PC-3 (cell line): ENCODE measurements at regions not wholly inside any gene's neighbourhood (a gene's known extent, or its start where the extent isn't known, plus 50 kb on each side); places are given as distances from the start of the nearest gene placed in this dataset.

ENCODE experiments used
- ATAC-seq: fragments of 200-7000 bp; cut with Tn5 transposase; 2 replicates; pipeline ENCODE4 v1.9.1; 2020; ENCODE audit warnings: mild to moderate bottlenecking, moderate library complexity
- BruUV-seq: library from RNA; stranded (reverse); fragments of 400-500 nt; replicated peaks from 2 replicates; lab custom pipeline; 2021; lab: Mats Ljungman, UMichigan
- CTCF ChIA-PET: fragments of 300-600 bp; sonication (Branson Sonifier 250); formaldehyde crosslinking; loops from one replicate; lab custom pipeline; 2022; ENCODE audit warnings: antibody characterized with exemption; lab: Charles Lee
- POLR2A ChIA-PET: fragments of 300-600 bp; sonication (Branson Sonifier 250); formaldehyde crosslinking; loops from one replicate; lab custom pipeline; 2022; ENCODE audit warnings: antibody characterized with exemption; ENCODE audit not compliant: unreplicated experiment; lab: Charles Lee
- DNase-seq: peaks from one replicate; pipeline ENCODE4 v3.0.0-alpha.2; 2015
- H2AFZ ChIP-seq: fragments of 300-600 bp; sonication (generic); 2 replicates; pipeline ENCODE4 v1.6.0; 2016; ENCODE audit warnings: antibody characterized with exemption, low read length
- H3F3A ChIP-seq: fragments of 300-600 bp; sonication (generic); one replicate; pipeline ENCODE4 v1.6.0; 2017; ENCODE audit warnings: antibody characterized with exemption, low read length, control low read depth, mild to moderate bottlenecking; ENCODE audit not compliant: unreplicated experiment
- H3K27ac ChIP-seq: fragments of 300-600 bp; sonication (generic); 2 replicates; pipeline ENCODE4 v1.5.1; 2016; ENCODE audit warnings: mild to moderate bottlenecking, low read length
- H3K27me3 ChIP-seq: fragments of 300-600 bp; sonication (generic); 2 replicates; pipeline ENCODE4 v1.6.1; 2016; ENCODE audit warnings: low read length, mixed read lengths
- H3K36me3 ChIP-seq: fragments of 300-600 bp; sonication (generic); 2 replicates; pipeline ENCODE4 v1.6.1; 2016; ENCODE audit warnings: low read depth, mixed run types, low read length, mixed read lengths
- H3K4me1 ChIP-seq: fragments of 300-600 bp; sonication (generic); 2 replicates; pipeline ENCODE4 v1.5.1; 2016; ENCODE audit warnings: low read length; ENCODE audit not compliant: insufficient read depth
- H3K4me2 ChIP-seq: fragments of 300-600 bp; sonication (generic); 2 replicates; pipeline ENCODE4 v1.6.0; 2016; ENCODE audit warnings: low read length
- H3K4me3 ChIP-seq: fragments of 300-600 bp; sonication (generic); 2 replicates; pipeline ENCODE4 v1.5.1; 2016; ENCODE audit warnings: mild to moderate bottlenecking, low read length, mixed read lengths
- H3K79me2 ChIP-seq: fragments of 300-600 bp; sonication (generic); 2 replicates; pipeline ENCODE4 v1.6.1; 2017; ENCODE audit warnings: low read length, mixed read lengths
- H3K9ac ChIP-seq: fragments of 300-600 bp; sonication (generic); 2 replicates; pipeline ENCODE4 v1.6.0; 2016; ENCODE audit warnings: mild to moderate bottlenecking, low read length
- H3K9me2 ChIP-seq: fragments of 300-600 bp; sonication (generic); replicated peaks from 2 replicates; pipeline ENCODE4 v1.6.1; 2016; ENCODE audit warnings: mixed run types, low read length, mixed read lengths
- H3K9me3 ChIP-seq: fragments of 300-600 bp; sonication (generic); 2 replicates; pipeline ENCODE4 v1.6.1; 2016; ENCODE audit warnings: low read length, mixed read lengths
- H4K20me1 ChIP-seq: fragments of 300-600 bp; sonication (generic); 2 replicates; pipeline ENCODE4 v1.6.1; 2016; ENCODE audit warnings: low read length, mixed read lengths
- EZH2 ChIP-seq: fragments of 300-600 bp; sonication (generic); IDR thresholded peaks from one replicate; pipeline ENCODE4 v1.6.1; 2017; ENCODE audit warnings: antibody characterized with exemption, mild to moderate bottlenecking, low read length; ENCODE audit not compliant: unreplicated experiment
- EZH2phosphoT487 ChIP-seq: fragments of 300-600 bp; sonication (generic); IDR thresholded peaks from 2 replicates; pipeline ENCODE4 v1.6.1; 2018; ENCODE audit warnings: mild to moderate bottlenecking, antibody characterized with exemption, low read length, borderline replicate concordance
- intact Hi-C: fragments of 100-400 bp; cut with micrococcal nuclease; formaldehyde crosslinking; loops from 2 replicates; pipeline ENCODE4 v1.9.0; 2023
- TF ChIP-seq, protein P1 (sequence below): fragments of 300-600 bp; sonication (generic); conservative IDR thresholded peaks from 2 replicates; pipeline ENCODE4 v1.5.1; 2017; ENCODE audit warnings: antibody characterized with exemption, low read depth, mild to moderate bottlenecking, low read length

DNA sequence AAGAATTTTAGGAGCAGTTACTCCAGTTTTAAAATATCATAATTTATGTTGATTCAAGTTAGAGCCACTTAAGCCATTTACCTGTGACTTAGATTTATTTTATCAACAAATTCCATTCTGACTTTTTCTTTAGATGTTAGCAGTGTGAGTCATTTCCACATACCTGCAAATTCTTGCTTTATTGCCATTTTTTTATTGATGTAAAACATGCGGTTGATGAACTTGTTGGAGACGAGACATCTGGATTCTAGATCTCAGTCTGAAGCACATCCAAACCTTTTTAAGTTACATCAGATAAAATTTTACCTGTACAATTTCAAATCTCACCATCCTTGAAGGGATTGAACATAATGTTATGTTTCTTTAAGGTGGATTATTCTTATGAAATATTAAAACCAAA is 240.9 kb downstream of the IRX1 start:
- no TSS peak for BruUV-seq
- Histone ChIP-seq H2AFZ (no peak overlapping the region), H3K79me2 (no peaks in the 10 kb centered on the region), H3F3A (no peaks in the 10 kb centered on the region), H3K4me2 (no peak overlapping the region), H3K27ac (no peak overlapping the region), H3K27me3 (no peaks in the 10 kb centered on the region), H4K20me1 (no peaks in the 10 kb centered on the region), H3K9ac (no peak overlapping the region), H3K9me3 (peaks cover 32% of the 10 kb centered on the region), H3K9me2 (no peaks in the 10 kb centered on the region), H3K36me3 (no peaks in the 10 kb centered on the region), H3K4me1 (no peaks in the 10 kb centered on the region), H3K4me3 (no peak overlapping the region)
- intact Hi-C loops = no loop called here
- peak; percentile 15 for DNase-seq
- POLR2A ChIA-PET = no interaction called here
- no peak for ATAC-seq
- no peak for TF ChIP-seq EZH2phosphoT487
- CTCF ChIA-PET = no interaction called here

DNA sequence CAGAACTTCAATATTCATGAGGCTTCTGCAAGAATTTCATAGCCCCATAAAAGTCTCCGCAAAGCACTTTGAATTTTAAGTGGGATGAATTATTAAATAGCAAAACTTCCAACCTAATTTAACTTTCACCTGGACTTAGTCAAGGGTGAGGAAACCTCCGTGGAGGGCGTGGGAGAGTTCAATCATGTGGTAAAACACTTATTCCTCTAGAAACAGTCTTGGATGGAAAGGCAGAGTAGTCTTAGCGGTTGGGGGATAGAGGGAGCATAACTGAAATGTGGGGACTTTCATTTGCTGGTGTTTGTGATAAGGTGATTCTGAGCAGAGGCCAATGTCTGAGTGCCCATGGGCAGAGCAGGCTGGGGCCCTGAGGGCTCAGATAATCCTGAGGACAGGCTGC is 241.9 kb downstream of the IRX1 start:
- Histone ChIP-seq H3K27ac (no peak overlapping the region), H4K20me1 (no peaks in the 10 kb centered on the region), H2AFZ (no peak overlapping the region), H3K9me2 (no peaks in the 10 kb centered on the region), H3K36me3 (no peaks in the 10 kb centered on the region), H3K9me3 (peaks cover 28% of the 10 kb centered on the region), H3K9ac (no peak overlapping the region), H3K27me3 (no peaks in the 10 kb centered on the region), H3K79me2 (no peaks in the 10 kb centered on the region), H3K4me1 (no peaks in the 10 kb centered on the region), H3K4me2 (no peak overlapping the region), H3K4me3 (no peak overlapping the region), H3F3A (no peaks in the 10 kb centered on the region)
- no peak for DNase-seq
- BruUV-seq = no TSS peak
- ChIA-PET CTCF (no interaction called here), POLR2A (interaction anchor here (0.6 kb wide), 1 partner anchor 110 kb away, joined by 8 read pairs; no protein-coding TSS in a partner anchor)
- intact Hi-C loops = no loop called here
- TF ChIP-seq EZH2phosphoT487 (no peak), EZH2 (no peak)
- TF ChIP-seq, protein P1, sequence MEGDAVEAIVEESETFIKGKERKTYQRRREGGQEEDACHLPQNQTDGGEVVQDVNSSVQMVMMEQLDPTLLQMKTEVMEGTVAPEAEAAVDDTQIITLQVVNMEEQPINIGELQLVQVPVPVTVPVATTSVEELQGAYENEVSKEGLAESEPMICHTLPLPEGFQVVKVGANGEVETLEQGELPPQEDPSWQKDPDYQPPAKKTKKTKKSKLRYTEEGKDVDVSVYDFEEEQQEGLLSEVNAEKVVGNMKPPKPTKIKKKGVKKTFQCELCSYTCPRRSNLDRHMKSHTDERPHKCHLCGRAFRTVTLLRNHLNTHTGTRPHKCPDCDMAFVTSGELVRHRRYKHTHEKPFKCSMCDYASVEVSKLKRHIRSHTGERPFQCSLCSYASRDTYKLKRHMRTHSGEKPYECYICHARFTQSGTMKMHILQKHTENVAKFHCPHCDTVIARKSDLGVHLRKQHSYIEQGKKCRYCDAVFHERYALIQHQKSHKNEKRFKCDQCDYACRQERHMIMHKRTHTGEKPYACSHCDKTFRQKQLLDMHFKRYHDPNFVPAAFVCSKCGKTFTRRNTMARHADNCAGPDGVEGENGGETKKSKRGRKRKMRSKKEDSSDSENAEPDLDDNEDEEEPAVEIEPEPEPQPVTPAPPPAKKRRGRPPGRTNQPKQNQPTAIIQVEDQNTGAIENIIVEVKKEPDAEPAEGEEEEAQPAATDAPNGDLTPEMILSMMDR = no peak
- ATAC-seq = no peak

DNA sequence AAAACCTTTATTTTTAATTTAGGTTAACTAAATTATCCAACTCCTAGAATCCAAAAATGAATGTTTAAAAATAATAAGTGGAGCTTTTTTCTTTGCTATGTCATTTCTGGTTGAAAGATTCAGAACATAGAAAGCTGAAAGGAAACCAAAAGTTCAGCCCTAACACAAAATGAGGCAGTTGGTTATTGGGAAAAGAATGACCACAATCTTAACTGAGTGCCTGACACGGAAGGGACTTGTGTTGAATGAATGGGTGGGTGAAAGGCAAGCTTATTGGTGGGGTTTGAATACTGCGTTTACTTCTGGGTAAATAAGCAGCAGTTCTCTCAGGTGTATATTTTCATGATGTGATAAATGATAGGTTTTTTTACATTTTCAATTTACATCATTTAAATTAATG is 243.5 kb downstream of the IRX1 start:
- Histone ChIP-seq H3K9me3 (peaks cover 19% of the 10 kb centered on the region), H3K79me2 (no peaks in the 10 kb centered on the region), H3K36me3 (no peaks in the 10 kb centered on the region), H3K4me3 (no peak overlapping the region), H2AFZ (no peak overlapping the region), H3F3A (no peaks in the 10 kb centered on the region), H3K27me3 (no peaks in the 10 kb centered on the region), H3K9me2 (no peaks in the 10 kb centered on the region), H3K27ac (no peak overlapping the region), H3K9ac (no peak overlapping the region), H4K20me1 (no peaks in the 10 kb centered on the region), H3K4me2 (no peak overlapping the region), H3K4me1 (no peaks in the 10 kb centered on the region)
- intact Hi-C loops = no loop called here
- TF ChIP-seq EZH2 = no peak
- TF ChIP-seq, protein P1 = no peak
- no peak for TF ChIP-seq EZH2phosphoT487
- no peak for ATAC-seq
- no TSS peak for BruUV-seq
- POLR2A ChIA-PET = no interaction called here
- CTCF ChIA-PET = no interaction called here
- DNase-seq = no peak
